ENCODE measurements at regions not wholly inside any gene's neighbourhood (a gene's known extent, or its start where the extent isn't known, plus 50 kb on each side); places are given as distances from the start of the nearest gene placed in this dataset.
"Not testable (repeated sequence)": the region's sequence is repeated elsewhere in the genome, so short reads cannot be mapped to it uniquely, and the experiment has no call there.

- H3K4me3 ChIP-seq (replicated peaks; ENCODE audit: low read depth, low read length): no peak overlapping the region
- H3K27me3 ChIP-seq (replicated peaks; ENCODE audit: control insufficient read depth, insufficient read depth, low read length): no peaks in the 10 kb centered on the region; the same call in 1 of the 2 replicates
- no peak for DNase-seq (ENCODE audit: extremely low read depth, insufficient read length)
- no peaks in the 10 kb centered on the region for H3K36me3 ChIP-seq (ENCODE audit: control insufficient read depth, insufficient read depth, low read length)
- TF ChIP-seq CTCF (IDR thresholded peaks at IDR 0.05; ENCODE audit: insufficient read depth, low read length, poor library complexity, severe bottlenecking): no peak
Measured at GRCh38 chr2:236353594-236353942, 89.4 kb upstream of the ASB18 start.

GRCh38 chr2:236354056-236354940, 90.1 kb upstream of the ASB18 start:
- no peak overlapping the region for H3K4me3 ChIP-seq (replicated peaks; ENCODE audit: low read depth, low read length)
- no peak for TF ChIP-seq CTCF (IDR thresholded peaks at IDR 0.05; ENCODE audit: insufficient read depth, low read length, poor library complexity, severe bottlenecking)
- DNase-seq (ENCODE audit: extremely low read depth, insufficient read length): no peak
- H3K36me3 ChIP-seq (ENCODE audit: control insufficient read depth, insufficient read depth, low read length): no peaks in the 10 kb centered on the region
- H3K27me3 ChIP-seq (replicated peaks; ENCODE audit: control insufficient read depth, insufficient read depth, low read length): no peaks in the 10 kb centered on the region; the same call in none of the 2 replicates

GRCh38 chr2:236354973-236355595, 90.9 kb upstream of the ASB18 start:
- Histone ChIP-seq H3K4me3 (replicated peaks; ENCODE audit: low read depth, low read length) (no peak overlapping the region), H3K27me3 (replicated peaks; ENCODE audit: control insufficient read depth, insufficient read depth, low read length) (no peaks in the 10 kb centered on the region; the same call in none of the 2 replicates), H3K36me3 (ENCODE audit: control insufficient read depth, insufficient read depth, low read length) (no peaks in the 10 kb centered on the region)
- DNase-seq (ENCODE audit: extremely low read depth, insufficient read length): no peak
- no peak for TF ChIP-seq CTCF (IDR thresholded peaks at IDR 0.05; ENCODE audit: insufficient read depth, low read length, poor library complexity, severe bottlenecking)

GRCh38 chr2:236355911-236356310, 91.7 kb upstream of the ASB18 start:
- Histone ChIP-seq H3K4me3 (replicated peaks; ENCODE audit: low read depth, low read length) (no peak overlapping the region), H3K36me3 (ENCODE audit: control insufficient read depth, insufficient read depth, low read length) (no peaks in the 10 kb centered on the region), H3K27me3 (replicated peaks; ENCODE audit: control insufficient read depth, insufficient read depth, low read length) (no peaks in the 10 kb centered on the region; the same call in 1 of the 2 replicates)
- DNase-seq (ENCODE audit: extremely low read depth, insufficient read length): no peak
- no peak for TF ChIP-seq CTCF (IDR thresholded peaks at IDR 0.05; ENCODE audit: insufficient read depth, low read length, poor library complexity, severe bottlenecking)

GRCh38 chr2:236356321-236356720, 92.1 kb upstream of the ASB18 start:
- H3K27me3 ChIP-seq (replicated peaks; ENCODE audit: control insufficient read depth, insufficient read depth, low read length); H3K36me3 ChIP-seq (ENCODE audit: control insufficient read depth, insufficient read depth, low read length); H3K4me3 ChIP-seq (replicated peaks; ENCODE audit: low read depth, low read length); DNase-seq (ENCODE audit: extremely low read depth, insufficient read length): not testable (repeated sequence)

- not testable (repeated sequence) for H3K27me3 ChIP-seq (replicated peaks; ENCODE audit: control insufficient read depth, insufficient read depth, low read length); H3K4me3 ChIP-seq (replicated peaks; ENCODE audit: low read depth, low read length); DNase-seq (ENCODE audit: extremely low read depth, insufficient read length); H3K36me3 ChIP-seq (ENCODE audit: control insufficient read depth, insufficient read depth, low read length)
Measured at GRCh38 chr2:236358482-236358881, 94.3 kb upstream of the ASB18 start.

Measured in GM06990 (cell line).